Activated CD4-positive, CD25-positive, alpha-beta regulatory T cell treated with anti-CD3 and anti-CD28 coated beads, Interleukin-2, amount 50 U/mL, for 24 hours (primary cell): ENCODE measurements at regions not wholly inside any gene's neighbourhood (a gene's known extent, or its start where the extent isn't known, plus 50 kb on each side); places are given as distances from the start of the nearest gene placed in this dataset.
"Not testable (repeated sequence)": the region's sequence is repeated elsewhere in the genome, so short reads cannot be mapped to it uniquely, and the experiment has no call there.

Experiments
- ATAC-seq, 2 donors: fragments of 150-1000 bp; cut with Tn5 transposase; one replicate each; pipeline ENCODE4 v1.10.0; 2021; ENCODE audit warnings: mild to moderate bottlenecking in 1 of 2, moderate library complexity in 1 of 2

GRCh38 chr15:69602921-69603320 is 150.3 kb downstream of the RPLP1 start:
- ATAC-seq, result no peak

DNA sequence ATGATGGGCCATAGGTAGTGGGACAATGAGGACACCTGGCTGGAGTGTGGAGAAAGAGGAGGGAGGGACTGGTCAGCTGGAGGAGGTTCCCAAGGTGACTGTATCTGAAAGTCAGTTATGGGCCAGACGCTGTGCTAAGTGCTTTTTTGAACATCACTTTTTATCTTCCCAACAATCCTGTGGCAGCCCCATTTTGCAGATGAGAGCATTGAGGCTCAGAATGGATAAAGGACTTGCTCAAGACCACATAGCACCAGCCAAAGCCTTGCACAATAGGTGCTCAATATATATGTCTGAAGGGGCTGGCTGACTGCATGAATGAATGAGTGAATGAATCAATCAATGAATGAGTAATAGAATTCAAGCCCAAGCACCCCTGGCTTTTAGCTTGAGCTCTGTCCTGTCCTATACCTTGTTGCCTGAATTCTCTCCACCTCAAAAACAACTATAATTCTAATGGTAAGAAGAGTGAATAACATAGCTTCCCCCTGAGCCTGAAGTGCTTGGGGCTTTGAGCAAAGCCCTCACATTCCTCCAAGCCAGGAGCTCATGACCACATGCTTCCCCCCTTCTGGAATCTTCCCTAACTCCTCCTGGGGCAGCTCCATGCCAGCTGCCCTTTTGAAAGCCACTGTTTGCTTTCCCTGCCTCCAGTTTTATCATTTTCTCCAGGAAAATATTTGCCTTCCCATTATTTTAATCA is 150.9 kb downstream of the RPLP1 start:
- no peak for ATAC-seq

DNA sequence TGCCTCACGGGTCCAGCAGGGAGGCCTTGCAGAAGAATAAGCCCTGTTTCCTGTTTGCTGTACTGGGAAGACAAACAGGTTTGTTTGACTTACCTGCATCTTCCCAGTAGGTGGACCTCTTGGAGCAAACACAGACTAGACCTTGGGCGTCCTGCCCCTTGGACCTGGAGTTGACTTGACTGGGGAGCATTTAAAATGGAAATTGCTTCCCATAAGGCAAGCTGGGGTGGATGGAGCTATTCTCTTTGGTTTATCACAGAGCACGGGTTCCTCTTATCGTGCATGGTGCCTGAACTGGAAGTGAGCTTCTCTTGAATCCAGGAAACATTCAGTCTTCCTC is 151.4 kb downstream of the RPLP1 start:
- ATAC-seq, result no peak

DNA sequence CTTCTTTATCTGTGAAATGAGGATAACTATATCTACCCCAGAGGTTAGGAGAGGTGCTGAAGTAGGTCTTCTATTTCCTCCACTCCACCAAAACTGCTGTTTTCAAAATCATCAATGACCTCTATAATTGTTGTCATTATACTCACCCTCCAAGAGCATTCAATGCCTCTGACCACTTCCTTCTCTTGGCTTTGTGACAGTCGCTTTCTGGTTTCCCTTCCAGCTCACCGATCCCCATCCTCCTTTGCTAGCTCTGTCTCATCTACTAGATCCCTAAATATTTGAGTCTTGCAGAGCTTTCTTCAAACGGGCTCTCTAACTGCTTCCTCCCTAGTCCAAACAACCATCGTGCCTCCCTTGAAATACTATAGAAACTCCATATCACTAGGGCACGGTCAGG is 153.5 kb downstream of the RPLP1 start:
- no peak for ATAC-seq

- no peak for ATAC-seq
Observed at GRCh38 chr15:69606921-69607500, 154.4 kb downstream of the RPLP1 start.

GRCh38 chr15:69608661-69609060 is 156.0 kb downstream of the RPLP1 start:
- ATAC-seq, result no peak

DNA sequence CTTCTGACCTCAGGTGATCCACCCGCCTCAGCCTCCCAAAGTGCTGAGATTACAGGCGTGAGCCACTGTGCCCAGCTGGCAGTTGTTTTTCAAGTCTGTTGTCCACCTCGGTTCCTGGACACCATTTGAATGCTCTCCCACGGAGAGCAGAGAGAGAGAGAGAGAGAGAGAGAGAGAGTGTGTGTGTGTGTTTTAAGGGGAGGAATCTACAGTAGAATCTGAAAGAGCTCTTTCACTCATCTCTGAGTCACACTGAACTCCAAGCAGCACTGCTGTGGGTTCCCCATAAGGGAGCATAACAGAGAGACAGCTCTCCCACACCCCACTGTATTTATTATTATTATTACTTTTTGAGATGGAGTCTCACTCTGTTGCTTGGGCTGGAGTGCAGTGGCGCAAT is 156.6 kb downstream of the RPLP1 start:
- ATAC-seq, result peak in 1 of 2 donors; percentile 62

DNA sequence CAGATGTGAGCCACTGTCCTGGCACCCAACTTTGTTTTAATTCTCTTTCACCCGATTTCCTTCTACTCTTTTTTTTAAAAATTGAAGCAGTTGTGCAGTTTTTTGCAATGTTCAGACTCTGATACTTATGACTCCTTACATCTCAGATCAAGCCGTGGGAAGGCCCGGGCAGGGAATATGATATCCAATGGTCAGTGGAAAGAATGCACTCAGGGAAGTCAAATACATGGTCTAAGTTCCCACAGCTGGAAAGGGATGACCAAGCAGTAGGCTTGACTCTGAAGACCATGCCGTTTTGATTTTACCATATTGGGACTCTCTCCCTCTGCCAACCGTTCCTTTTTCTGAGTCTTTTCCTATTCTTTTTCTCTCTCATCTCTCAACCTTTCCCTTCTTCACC is 157.2 kb downstream of the RPLP1 start:
- ATAC-seq, result no peak

DNA sequence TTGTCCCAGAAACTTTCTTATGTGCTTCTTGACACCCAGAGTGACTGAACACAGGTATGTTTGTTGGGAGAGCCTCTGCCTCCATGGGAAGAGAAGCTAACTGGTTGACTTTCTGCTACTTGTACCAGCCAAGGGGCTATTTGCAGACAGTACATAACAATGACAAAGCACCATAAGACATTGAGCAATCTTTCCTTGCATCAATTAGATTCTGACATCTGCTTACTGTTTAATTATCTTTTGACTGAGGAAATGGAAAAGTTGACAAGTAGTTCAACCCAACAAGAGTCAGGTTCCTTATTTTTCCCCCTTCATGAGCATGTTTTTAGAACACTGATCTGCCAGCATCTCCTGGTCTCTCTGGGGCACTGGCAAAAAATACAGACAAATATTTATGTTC is 157.7 kb downstream of the RPLP1 start:
- ATAC-seq, result no peak

DNA sequence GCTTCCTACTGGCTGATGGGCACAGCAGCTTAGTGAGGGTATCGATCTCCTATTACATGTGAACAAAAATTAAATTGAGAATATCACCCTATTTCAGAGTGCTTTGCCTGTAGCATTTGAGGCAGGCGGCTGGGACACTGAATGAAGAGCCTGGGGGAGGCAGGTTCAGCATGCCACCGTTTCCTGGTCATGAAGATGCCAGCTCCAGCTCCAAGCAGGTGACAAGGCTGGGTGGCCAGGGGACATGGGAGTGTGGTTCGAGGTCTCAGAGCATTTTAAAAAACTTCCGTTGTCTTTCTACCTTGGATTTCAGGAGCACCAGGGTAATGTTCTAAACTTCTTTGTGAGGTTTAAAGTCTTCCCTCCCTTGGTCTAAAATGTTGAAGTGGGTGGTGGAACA is 158.2 kb downstream of the RPLP1 start:
- no peak for ATAC-seq

DNA sequence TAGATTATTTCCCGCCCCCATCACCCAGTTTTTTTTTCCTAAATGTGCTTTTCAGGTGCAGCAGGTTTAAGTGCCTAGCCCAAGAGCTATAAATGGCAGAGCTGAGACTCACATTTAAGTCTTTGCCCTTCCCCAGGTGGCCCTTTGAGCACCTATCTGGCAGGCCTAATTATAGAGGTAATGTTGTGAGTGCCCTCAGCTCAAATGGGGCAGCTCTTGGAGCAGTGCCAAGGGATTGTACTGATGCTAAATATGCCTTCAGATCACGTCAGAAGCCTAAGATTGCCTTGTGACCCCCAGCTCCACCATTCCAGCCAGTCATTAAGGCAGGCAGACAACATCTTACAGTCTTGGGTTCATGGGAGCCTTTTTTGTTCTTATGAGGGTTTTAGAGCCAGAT is 159.5 kb downstream of the RPLP1 start:
- ATAC-seq, result no peak

DNA sequence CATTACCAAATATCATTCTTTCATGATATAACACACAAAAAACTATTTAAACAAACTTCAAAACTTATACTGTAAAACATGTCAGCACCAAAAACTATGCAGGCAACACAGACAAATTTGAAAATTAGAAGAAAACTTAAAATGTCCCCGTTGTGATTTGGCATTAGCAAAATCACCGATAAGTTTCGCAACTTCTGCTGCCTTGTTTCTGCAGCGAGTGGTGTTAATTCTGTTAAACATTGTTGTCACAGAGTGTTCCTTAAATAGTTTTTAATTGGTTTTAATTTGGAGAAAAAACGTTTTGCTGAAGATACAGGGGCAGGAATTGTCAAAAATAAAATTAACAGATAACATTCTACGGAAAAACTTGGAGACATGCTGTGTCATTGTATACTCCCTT is 160.6 kb downstream of the RPLP1 start:
- ATAC-seq, result no peak

- no peak for ATAC-seq
Observed at GRCh38 chr15:69613988-69614387, 161.4 kb downstream of the RPLP1 start.

GRCh38 chr15:69615736-69616135 is 163.1 kb downstream of the RPLP1 start:
- ATAC-seq, result no peak

DNA sequence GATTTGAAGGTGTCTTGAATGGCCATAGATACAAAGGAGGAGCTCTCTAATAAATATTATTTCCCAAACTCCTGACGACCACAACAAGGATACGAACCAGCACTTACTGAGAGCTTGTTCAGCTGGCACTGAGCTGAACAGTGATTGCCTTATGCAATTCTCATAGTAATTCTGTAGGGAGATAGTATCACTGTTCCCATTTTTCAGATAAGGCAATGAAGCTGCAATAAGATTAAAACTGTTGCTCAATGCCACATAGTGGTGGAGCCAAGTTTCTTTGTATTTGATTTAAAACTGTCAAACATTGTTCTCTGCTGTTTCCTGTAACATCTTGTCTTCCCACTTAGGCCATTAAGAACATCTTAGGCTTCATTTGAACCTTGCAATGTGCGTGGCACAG is 163.9 kb downstream of the RPLP1 start:
- no peak for ATAC-seq

DNA sequence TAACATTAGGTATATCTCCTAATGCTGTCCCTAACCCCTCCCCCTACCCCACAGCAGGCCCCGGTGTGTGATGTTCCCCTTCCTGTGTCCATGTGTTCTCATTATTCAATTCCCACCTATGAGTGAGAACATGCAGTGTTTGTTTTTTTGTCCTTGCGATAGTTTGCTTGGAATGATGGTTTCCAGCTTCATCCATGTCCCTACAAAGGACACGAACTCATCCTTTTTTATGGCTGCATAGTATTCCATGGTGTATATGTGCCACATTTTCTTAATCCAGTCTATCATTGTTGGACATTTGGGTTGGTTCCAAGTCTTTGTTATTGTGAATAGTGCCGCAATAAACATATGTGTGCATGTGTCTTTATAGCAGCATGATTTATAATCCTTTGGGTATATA is 164.5 kb downstream of the RPLP1 start:
- ATAC-seq, result not testable (repeated sequence)

- peak; percentile 20 to 35 for ATAC-seq
Observed at GRCh38 chr15:69623392-69624154, 171.0 kb downstream of the RPLP1 start.

DNA sequence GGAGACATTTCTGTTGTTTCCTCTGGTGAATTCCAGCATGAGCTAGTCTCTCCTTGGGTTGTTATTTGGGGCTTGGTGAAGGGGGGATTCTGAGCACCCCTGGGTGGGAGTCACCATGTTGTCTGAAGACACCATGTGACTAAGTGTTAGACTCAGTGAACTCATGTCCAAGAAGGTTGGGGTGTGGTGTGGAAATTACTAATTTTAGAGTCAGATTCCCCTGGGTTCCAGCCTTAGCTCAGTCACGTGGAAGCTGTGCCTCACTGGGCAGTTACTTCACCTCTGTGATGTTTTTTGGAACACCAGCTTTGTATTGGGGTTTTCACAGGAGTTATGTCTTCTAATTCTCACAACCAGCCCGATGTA is 171.5 kb downstream of the RPLP1 start:
- peak in 1 of 2 donors; percentile 17 for ATAC-seq

- ATAC-seq, result no peak
Observed at GRCh38 chr15:69624816-69625215, 172.2 kb downstream of the RPLP1 start.

DNA sequence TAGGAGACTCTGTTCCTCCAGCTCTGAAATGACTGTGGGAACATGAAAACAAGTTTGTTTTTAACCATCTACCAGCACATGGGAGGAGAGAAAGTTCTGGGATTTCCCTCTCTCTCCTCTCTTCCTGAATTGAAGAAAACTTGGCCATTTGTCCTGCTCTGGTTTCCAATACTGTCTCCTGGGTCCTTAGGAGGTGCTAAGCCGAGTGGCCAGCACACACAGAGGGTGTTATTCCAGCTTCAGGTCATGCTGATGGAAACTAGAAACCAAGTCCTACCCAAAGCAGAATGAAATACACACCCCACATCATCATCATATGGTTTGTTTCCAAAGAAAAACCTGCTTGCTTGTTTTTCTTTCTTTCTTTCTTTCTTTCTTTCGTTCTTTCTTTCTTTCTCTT is 172.7 kb downstream of the RPLP1 start:
- no peak for ATAC-seq

DNA sequence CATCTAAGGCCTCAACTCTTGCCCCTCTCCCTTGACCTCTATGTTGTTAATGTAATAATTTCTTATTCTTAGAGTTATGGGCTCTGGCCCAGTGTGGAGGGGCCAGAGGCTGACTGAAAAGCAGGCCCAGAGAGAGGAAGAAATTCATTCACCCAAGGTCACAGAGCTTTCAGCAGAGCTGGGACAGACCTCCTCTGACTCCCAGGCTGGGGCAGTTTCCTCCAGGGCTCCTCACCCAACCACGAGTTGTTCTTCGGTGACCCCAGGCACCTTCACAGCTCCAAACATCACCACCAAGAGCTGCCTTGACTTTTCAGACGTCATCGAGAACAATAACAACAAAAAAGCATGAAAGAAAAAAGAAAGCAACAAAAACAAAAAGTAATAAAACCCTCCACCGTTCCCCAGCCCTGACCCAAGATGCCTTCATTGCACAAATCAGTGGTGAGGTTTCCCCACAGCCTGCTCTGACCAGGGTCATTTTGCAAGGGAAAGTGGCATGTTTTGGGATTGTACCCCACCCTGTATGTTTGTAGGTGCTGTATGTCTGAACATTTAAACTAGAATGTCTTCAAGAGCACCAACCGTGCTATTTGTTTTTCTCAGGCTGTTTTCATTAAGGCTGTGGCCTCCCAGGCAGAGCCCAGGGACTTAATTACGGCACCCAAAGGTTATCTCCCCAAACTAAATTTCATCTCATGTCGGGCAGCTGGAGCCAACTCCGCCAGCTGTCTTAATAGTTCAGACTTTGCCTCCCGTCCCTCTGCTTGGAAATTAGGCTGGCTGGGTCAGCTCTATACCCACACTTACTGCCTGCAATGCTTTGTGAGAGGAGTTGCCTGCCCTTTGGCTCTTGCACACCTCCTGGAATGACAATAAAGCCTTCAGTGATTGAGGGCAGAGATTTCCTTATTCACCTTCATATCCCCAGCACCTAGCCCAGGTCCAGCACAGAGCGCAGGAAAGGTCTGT is 173.8 kb downstream of the RPLP1 start:
- no peak for ATAC-seq

DNA sequence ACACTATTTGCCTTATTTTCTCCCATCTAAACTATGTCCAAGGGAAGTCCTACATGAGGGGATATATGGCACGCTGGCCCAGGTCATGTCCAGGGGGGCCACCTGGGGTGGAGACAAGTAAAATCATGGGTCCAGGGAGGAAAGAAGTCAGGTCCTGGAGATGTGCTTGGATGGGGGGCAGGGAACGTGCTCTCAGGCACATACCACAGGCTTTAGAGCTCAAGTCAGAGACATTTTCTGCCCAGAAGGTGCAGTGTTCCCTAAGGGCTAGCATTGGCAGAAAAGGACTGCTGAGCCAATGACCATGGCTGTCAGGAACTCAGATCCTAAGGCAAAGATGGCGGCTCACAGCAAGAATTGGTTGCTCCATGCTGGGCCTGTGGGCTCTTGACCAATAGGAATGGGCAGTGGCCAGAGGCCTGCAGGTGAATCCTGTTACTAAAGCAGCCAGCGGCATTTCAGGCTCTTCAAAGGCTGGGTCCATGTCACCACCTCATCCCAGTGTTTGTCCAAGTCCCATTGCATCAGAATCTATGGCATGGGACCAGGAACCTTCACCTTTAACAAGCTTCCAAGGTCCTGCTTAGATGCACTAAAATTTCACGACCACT is 175.0 kb downstream of the RPLP1 start:
- ATAC-seq, result no peak
